HG02840 (cell line): ENCODE measurements at regions not wholly inside any gene's neighbourhood (a gene's known extent, or its start where the extent isn't known, plus 50 kb on each side); places are given as distances from the start of the nearest gene placed in this dataset.

ENCODE experiments used
- ATAC-seq: cut with Tn5 transposase; IDR thresholded peaks from one replicate; pipeline ENCODE4 v1.9.1; 2021; ENCODE audit warnings: mild to moderate bottlenecking, moderate library complexity, moderate number of reproducible peaks; ENCODE audit not compliant: unreplicated experiment, low FRiP score

DNA sequence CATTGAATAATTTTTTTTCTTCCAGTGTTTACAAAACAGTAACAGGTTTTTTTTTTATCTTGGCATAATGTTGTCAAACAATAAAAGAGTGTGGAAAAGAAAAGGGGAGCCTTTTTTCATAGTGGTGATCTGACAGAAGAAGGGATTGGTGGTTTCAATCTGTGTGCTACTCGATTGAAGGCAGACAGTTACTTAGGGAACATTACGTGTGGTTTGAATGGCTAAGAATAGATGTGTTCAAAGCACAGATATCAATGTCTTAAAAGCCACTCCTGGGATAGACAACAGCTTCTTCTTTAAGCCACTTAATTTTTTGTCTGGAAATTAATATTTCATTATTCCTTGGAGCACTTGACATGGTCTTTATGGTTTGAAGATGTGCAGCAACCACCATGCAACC, 558.6 kb upstream of the ADGRL2 start:
- ATAC-seq = no peak

GRCh38 chr1:81238129-81238528, 562.6 kb upstream of the ADGRL2 start:
- ATAC-seq = no peak

DNA sequence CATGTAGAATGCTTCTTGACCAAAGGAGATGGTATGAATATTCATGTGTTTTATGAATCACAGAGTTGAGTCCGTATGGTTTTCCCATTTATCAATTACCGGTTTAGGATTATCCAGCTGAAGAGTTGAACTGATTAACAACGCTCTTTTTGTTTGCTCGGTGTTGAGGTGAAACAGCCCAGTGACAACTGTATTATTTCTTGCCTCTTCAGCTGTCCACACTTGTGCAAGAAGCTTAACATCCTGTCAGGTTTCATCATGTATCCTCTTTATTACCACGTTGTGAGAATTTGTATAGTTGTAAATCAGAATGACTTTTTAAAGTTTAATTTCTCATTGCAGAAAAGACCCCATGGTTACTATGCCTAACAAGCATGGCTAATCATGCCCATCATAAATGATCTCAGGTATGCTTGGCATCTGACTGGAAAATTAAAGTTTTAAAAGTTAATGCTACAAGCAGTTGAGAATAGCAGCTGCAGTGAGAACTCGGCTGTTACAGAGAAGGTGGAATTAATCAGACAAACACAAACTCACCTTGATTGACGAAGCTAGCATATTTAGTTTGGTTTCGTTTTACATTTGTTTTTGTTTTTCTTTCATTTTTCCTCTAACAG, 563.2 kb upstream of the ADGRL2 start:
- ATAC-seq = no peak

DNA sequence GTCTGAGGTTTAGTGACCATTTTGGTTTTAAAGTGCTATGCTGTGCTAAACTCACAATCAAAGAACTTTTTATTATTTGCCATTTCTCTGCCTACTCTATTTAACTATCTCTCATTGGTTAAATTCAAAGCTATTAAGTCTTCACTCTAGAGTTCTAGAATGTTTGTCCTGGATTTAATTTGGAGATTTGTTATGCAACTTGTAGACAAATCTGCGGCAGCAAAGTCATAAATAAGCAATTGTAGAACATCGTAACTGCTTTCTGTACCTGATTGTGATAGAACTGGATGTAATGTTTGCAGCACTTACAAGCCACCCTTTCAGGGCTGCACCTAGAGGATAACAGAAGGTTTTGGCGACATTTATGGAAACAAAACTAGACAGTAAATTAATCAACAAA, 566.5 kb upstream of the ADGRL2 start:
- ATAC-seq = no peak

- no peak for ATAC-seq
Measured at GRCh38 chr1:81233591-81233990, 567.1 kb upstream of the ADGRL2 start.

DNA sequence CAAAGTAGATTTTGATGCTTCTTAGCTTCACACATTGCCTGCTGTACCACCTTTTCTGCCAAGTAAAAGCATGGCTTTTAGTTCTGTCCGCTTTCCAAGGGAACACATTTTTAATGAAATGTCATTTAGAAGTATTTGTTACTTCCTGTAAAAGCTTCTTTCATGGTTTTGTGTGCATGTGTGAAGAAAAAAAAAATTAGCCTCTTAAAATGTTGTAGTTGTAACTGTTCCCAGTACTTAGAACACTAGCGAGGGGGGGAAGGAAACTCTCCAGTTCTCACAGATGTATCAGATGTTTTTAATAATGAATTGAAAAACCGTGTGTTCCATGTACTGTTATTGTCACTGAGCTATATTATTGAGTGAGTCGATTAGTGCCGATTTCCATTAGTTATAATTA, 568.3 kb upstream of the ADGRL2 start:
- no peak for ATAC-seq

GRCh38 chr1:81231729-81232038, 569.0 kb upstream of the ADGRL2 start:
- ATAC-seq = no peak

DNA sequence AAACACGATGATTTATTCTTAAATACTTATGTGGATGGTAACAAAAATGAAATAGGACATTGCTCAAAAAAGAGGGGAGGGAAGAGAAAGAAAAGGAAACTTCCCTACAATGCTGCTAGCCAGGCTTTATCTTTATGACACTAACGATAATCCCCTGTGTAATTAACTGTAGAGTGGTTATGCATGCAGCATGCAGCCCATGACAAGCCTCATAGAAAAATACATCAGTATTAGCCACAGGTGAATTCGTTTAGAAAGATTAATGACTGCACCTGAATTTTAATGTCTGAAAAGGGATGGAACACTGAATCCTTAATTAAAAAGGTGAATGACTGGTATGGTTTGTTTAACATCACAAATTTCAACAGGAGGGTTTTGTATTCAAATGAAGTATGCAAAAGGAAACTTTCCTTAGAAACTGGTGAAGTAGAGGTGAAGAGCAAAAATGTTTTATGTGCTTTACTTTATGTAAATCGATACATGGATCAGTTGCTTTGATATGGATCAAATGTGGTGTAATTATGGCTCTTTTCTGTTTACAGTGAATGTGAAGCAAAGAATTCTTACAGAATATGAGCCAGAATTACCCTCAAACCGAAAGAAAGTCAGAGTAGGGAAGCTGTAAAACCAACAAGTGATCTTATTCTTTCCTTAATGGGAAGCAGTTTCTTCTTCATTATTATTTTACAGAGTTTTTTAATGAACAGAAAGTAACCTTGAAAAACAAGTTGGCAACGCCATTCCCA, 569.6 kb upstream of the ADGRL2 start:
- no peak for ATAC-seq

DNA sequence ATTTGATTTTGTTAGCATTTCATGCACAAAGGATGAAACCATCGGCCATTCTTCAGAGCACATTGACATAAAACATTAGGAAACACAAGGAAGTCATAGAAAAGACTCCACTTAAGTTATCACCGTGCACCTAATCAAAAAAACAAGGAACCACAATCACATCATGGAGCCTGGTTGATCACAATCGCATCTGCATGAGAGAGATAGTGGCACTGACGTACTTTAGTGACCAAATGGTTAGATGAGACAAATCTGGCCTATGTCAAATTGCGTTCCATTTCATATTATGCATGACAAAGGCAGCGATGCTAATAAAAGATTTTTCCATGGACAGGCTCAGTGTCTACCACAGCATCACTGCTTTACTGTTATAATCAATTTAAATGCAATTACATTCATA, 571.8 kb upstream of the ADGRL2 start:
- ATAC-seq = no peak

GRCh38 chr1:81226603-81226928, 574.2 kb upstream of the ADGRL2 start:
- ATAC-seq = no peak

GRCh38 chr1:81225789-81226602, 574.7 kb upstream of the ADGRL2 start:
- ATAC-seq = no peak

- ATAC-seq = no peak
Measured at GRCh38 chr1:81224222-81224621, 576.5 kb upstream of the ADGRL2 start.

GRCh38 chr1:81221564-81221963, 579.2 kb upstream of the ADGRL2 start:
- ATAC-seq = no peak

DNA sequence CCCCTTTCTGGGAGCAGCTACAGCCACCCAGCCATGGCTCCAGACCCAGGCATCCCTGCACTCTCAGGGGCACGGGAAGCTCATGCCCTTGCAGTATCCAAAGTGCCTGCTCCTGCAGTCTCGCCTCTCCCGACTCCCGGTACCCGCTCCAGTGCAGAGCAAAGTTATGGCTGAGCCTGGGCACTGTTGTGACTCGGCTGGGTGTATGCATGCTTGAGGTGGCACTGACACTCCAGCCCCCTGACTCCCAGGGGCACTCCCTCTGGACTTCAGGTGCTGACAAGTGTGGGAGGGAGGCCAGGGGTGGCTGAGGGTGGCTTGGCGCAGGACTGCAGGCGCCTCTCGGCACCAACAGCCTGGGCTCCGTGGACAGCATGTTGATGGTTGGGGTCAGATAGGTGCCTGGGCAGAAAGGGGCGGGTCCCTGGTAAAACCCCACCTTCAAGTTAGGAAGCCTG, 580.1 kb upstream of the ADGRL2 start:
- no peak for ATAC-seq

GRCh38 chr1:81217058-81217457, 583.7 kb upstream of the ADGRL2 start:
- ATAC-seq = no peak

DNA sequence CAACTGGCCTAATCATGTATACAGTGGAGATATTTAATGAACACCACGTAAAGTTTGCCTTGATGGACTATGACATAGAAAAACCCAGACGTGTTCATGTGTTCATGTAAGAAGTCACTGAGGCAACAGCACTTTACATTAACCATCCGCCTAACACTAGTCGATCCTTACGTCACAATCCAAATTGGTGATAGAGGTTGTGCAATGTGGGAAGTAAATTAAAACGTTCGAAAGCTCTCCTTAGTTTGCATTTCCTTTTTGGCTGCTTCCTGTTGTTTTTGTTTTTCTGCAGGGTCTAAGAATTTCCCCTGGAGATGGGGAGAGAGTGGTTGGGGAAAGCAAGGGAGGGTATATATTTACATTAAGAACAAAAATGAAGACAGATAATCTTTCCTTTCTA, 587.5 kb upstream of the ADGRL2 start:
- no peak for ATAC-seq

DNA sequence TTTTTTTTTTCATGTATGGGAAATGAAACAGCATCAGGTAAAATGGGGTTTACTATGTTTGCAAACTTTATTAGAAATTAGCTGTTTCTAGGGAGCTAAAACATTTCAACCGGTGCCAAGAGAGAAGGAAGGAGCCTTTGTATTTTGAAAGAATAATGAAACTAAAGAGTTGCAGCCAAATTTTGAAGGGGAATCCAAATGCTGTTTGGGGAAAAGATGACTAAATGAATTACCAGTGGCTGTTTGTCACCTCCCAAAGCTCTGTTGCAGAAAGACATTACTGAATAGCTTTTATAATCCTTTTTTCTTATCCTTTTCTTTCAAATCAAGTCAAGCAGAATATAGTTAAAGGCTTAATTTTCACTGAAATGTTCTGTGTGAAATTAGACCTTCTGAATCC, 591.3 kb upstream of the ADGRL2 start:
- no peak for ATAC-seq

DNA sequence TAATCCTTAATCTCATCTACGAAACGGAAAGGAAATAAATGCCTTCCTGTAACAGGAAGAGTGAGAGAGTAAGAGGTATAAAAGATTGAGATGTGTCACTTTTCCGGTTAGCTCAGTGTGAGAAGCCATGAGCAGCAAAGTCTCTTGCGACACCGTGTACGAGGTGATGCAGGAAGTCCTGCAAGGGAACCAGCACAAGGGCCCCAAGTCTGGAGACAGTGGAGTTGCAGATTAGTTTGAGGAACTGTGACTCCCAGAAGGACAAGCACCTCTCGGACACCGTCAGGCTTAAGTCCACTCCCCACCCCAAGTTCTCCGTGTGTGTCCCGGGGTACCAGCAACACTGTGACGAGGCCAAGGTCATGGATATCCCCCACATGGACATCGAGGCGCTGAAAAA, 592.3 kb upstream of the ADGRL2 start:
- ATAC-seq = no peak

DNA sequence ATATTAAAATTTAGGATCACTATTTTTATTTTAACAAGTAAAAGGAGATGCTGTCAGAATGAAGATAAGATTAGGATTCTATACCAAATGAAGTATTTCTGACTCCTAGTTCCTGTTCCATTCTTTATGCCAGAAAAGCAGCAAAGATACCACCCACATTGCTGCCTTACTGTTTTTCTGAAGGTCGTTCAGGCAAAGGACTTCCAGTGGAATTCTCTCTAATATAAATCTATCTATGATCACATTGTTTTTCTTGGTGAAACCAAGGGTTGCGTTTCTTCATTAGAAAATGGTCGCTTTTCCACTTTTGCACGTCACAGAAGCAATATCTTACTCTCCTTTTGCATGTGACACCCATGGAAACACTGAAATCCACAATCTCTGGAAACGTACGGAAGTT, 594.8 kb upstream of the ADGRL2 start:
- ATAC-seq = no peak

DNA sequence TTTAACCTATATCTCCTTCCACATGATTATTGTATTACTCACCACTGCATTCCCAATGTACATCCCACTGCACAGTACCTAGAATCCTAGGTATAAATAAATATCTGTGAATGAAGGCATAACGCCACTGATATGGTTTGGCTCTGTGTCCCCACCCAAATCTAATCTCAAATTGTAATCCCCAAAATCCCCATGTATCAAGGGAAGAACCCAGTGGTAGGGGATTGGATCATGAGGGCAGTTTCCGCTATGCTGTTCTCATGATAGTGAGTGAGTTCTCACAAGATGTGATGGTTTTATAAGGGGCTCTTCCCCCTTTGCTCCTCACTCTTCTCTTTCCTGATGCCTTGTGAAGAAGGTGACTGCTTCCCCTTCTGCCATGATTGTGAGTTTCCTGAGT, 599.0 kb upstream of the ADGRL2 start:
- ATAC-seq = no peak

- ATAC-seq = no peak
Measured at GRCh38 chr1:81197591-81197990, 603.1 kb upstream of the ADGRL2 start.
